Naive thymus-derived CD4-positive, alpha-beta T cell (primary cell): ENCODE measurements at regions not wholly inside any gene's neighbourhood (a gene's known extent, or its start where the extent isn't known, plus 50 kb on each side); places are given as distances from the start of the nearest gene placed in this dataset.

Source experiments
- ATAC-seq: fragments of 150-1000 bp; cut with Tn5 transposase; 2 replicates; pipeline ENCODE4 v1.10.0; 2021; ENCODE audit warnings: mild to moderate bottlenecking, moderate library complexity
- CTCF ChIA-PET: fragments of 350-600 bp; sonication (Branson Sonifier 250); formaldehyde crosslinking; loops from one replicate; lab custom pipeline; 2021; ENCODE audit warnings: antibody characterized with exemption; lab: Charles Lee
- POLR2A ChIA-PET: fragments of 350-600 bp; sonication (Branson Sonifier 250); formaldehyde crosslinking; loops from one replicate; lab custom pipeline; 2021; ENCODE audit warnings: antibody characterized with exemption, inconsistent platforms; lab: Charles Lee
- DNase-seq, 9 donors: peaks; one replicate each; pipeline versions ENCODE4 v3.0.0 to v3.0.0-alpha.2; 2020 to 2022; ENCODE audit warnings: mixed read lengths in 1 of 9
- H3K27ac ChIP-seq: one replicate; pipeline ENCODE4 v1.7.0; 2013; ENCODE audit warnings: mild to moderate bottlenecking, low read depth, low read length, moderate library complexity
- H3K27me3 ChIP-seq, 2 donors: one replicate each; pipeline ENCODE4 v1.7.0; 2013; ENCODE audit warnings: low read length in 2 of 2, mild to moderate bottlenecking in 2 of 2, moderate library complexity in 2 of 2; ENCODE audit not compliant: control insufficient read depth in 2 of 2, insufficient read depth in 2 of 2
- H3K36me3 ChIP-seq, 3 experiments: 1 replicate in 2 of 3; 2 replicates in 1 of 3; pipeline ENCODE4 v1.7.0; 2013; ENCODE audit warnings: low read length in 3 of 3, mild to moderate bottlenecking in 3 of 3, moderate library complexity in 1 of 3; ENCODE audit not compliant: insufficient read depth in 3 of 3, control insufficient read depth in 2 of 3
- H3K4me1 ChIP-seq, 2 donors: one replicate each; pipeline ENCODE4 v1.7.0; 2013; ENCODE audit warnings: low read length in 2 of 2, mild to moderate bottlenecking in 2 of 2, moderate library complexity in 1 of 2; ENCODE audit not compliant: control insufficient read depth in 2 of 2, insufficient read depth in 2 of 2
- H3K4me3 ChIP-seq: 2 replicates; pipeline ENCODE4 v1.7.0; 2013; ENCODE audit warnings: mild to moderate bottlenecking, low read length
- H3K9me3 ChIP-seq, 3 experiments: 1 replicate in 2 of 3; 2 replicates in 1 of 3; pipeline ENCODE4 v1.7.0; 2013; ENCODE audit warnings: low read length in 3 of 3; ENCODE audit not compliant: control insufficient read depth in 2 of 3
- H3K27ac Mint-ChIP-seq, 9 donors: one replicate each; pipeline ENCODE4 v1.8.0; 2020 to 2022; ENCODE audit warnings: mixed read lengths in 9 of 9, mild to moderate bottlenecking in 8 of 9, moderate library complexity in 5 of 9, inconsistent platforms in 2 of 9
- H3K27me3 Mint-ChIP-seq, 5 donors: one replicate each; pipeline ENCODE4 v1.8.0; 2021 to 2022; ENCODE audit warnings: mixed read lengths in 5 of 5, mild to moderate bottlenecking in 1 of 5
- H3K36me3 Mint-ChIP-seq, 5 donors: one replicate each; pipeline ENCODE4 v1.8.0; 2020 to 2022; ENCODE audit warnings: mixed read lengths in 5 of 5, mild to moderate bottlenecking in 3 of 5, inconsistent platforms in 1 of 5
- H3K4me1 Mint-ChIP-seq, 7 donors: one replicate each; pipeline ENCODE4 v1.8.0; 2020 to 2022; ENCODE audit warnings: mixed read lengths in 7 of 7, mild to moderate bottlenecking in 3 of 7, inconsistent platforms in 1 of 7
- H3K4me3 Mint-ChIP-seq, 10 donors: one replicate each; pipeline ENCODE4 v1.8.0; 2020 to 2022; ENCODE audit warnings: mild to moderate bottlenecking in 10 of 10, mixed read lengths in 10 of 10, moderate library complexity in 6 of 10, inconsistent platforms in 2 of 10
- H3K9me3 Mint-ChIP-seq, 11 donors: one replicate each; pipeline ENCODE4 v1.8.0; 2020 to 2022; ENCODE audit warnings: mixed read lengths in 11 of 11, mild to moderate bottlenecking in 4 of 11, inconsistent platforms in 1 of 11, moderate library complexity in 1 of 11
- intact Hi-C, 2 donors: fragments of 100-400 bp; cut with micrococcal nuclease; formaldehyde crosslinking; loops; one replicate each; pipeline ENCODE4 v1.15.1; 2023

DNA sequence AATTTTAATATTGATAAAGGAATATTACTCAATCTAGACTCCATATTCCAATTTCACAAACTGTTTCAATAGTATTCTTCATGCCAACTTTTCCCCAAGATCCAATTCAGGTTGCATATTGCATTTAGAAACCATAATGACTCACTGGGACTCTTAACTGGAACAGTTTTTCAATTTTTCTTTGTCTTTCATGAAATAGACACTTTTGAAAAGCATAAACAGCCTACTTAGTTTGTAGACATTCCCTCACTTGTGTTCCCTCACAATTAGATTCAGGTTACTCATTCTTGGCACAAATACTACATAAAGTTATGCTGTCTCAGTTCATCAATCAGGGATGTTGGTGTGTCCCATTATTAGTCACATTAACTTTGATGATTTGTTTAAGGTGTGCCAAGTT lies 1768.4 kb upstream of the PIK3C3 start:
- H3K4me1 ChIP-seq, result no peaks in the 10 kb centered on the region
- Mint-ChIP-seq H3K36me3 (no peaks in the 10 kb centered on the region), H3K4me3 (no peak overlapping the region), H3K4me1 (no peaks in the 10 kb centered on the region), H3K27me3 (no peaks in the 10 kb centered on the region), H3K9me3 (peaks cover 0 to 12% (median 5%) of the 10 kb centered on the region in 11 donors), H3K27ac (no peak overlapping the region)
- no peak overlapping the region for H3K4me3 ChIP-seq
- H3K36me3 ChIP-seq, result no peaks in the 10 kb centered on the region
- CTCF ChIA-PET, result no interaction called here
- no peak overlapping the region for H3K27ac ChIP-seq
- intact Hi-C loops, result no loop called here
- no peaks in the 10 kb centered on the region for H3K9me3 ChIP-seq
- no peaks in the 10 kb centered on the region for H3K27me3 ChIP-seq
- POLR2A ChIA-PET, result no interaction called here
- ATAC-seq (no peak), DNase-seq (no peak)

DNA sequence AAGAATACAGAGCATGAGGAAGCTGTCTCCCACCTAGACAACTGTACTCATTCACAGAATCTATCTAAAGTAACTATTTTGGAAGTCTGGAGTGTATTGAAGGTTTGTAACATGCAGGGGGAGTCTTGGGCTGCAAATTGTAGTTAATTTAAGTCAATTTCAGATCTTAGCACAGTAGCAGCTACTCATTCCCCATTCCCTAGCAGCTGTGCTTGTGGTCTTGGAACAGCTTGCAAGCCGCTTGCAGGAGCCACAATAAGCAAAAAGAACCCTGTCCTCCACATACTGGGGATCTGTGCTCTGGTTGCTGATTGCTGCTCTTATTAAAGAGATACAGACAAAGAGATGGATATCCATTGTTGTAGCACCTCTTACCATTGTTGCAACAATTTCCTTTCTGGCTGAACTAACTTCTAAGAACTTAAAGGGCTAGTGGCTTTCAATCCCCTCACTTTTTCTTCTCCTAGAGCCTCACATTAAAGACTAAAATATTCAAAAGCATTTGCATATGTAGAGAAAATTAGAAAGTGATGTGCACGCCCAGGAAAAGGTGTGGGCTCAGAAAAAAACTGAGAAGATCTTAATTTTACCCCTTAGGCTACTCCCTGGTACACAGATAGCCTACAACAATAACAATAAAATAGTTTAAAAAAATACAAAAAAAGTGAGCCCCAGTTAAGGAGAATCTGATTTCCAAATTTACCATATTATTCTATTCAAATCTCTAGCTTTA lies 1775.1 kb upstream of the PIK3C3 start:
- no peaks in the 10 kb centered on the region for H3K36me3 Mint-ChIP-seq
- no peak overlapping the region for H3K27ac Mint-ChIP-seq
- no peak overlapping the region for H3K4me3 Mint-ChIP-seq
- intact Hi-C loops, result no loop called here
- Histone ChIP-seq H3K9me3 (no peaks in the 10 kb centered on the region), H3K36me3 (no peaks in the 10 kb centered on the region), H3K4me3 (no peak overlapping the region), H3K4me1 (no peaks in the 10 kb centered on the region), H3K27ac (no peak overlapping the region), H3K27me3 (no peaks in the 10 kb centered on the region)
- POLR2A ChIA-PET, result no interaction called here
- no peaks in the 10 kb centered on the region for H3K4me1 Mint-ChIP-seq
- no peak for DNase-seq
- H3K27me3 Mint-ChIP-seq, result no peaks in the 10 kb centered on the region
- CTCF ChIA-PET, result no interaction called here
- peaks cover 1 to 15% (median 8%) of the 10 kb centered on the region in 11 donors for H3K9me3 Mint-ChIP-seq
- no peak for ATAC-seq

DNA sequence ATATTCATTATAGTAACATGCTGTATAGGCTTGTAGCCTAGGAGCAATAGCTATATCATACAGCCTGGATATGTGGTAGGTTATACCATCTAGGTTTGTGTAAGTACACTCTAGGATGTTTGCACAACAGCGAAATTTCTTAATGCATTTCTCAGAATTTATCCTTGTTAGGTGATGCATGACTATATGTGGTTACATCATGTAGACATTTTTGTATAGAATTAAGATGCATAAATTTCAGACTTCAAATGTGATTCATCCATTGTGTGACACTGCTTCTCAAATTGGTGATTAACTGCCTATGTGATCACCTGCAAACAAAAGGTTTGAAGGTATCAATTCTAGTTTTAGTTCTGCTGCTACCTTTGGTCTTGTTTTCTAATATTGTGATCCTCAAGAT lies 1787.0 kb upstream of the PIK3C3 start:
- Mint-ChIP-seq H3K27ac (no peak overlapping the region), H3K4me3 (no peak overlapping the region), H3K36me3 (no peaks in the 10 kb centered on the region), H3K27me3 (no peaks in the 10 kb centered on the region), H3K4me1 (no peaks in the 10 kb centered on the region), H3K9me3 (peaks cover 0 to 14% (median 2%) of the 10 kb centered on the region in 11 donors)
- no peak overlapping the region for H3K27ac ChIP-seq
- ChIA-PET CTCF (no interaction called here), POLR2A (no interaction called here)
- H3K4me3 ChIP-seq, result no peak overlapping the region
- ATAC-seq (no peak), DNase-seq (no peak)
- intact Hi-C loops, result no loop called here
- H3K4me1 ChIP-seq, result no peaks in the 10 kb centered on the region
- no peaks in the 10 kb centered on the region for H3K27me3 ChIP-seq
- H3K36me3 ChIP-seq, result no peaks in the 10 kb centered on the region
- H3K9me3 ChIP-seq, result no peaks in the 10 kb centered on the region

DNA sequence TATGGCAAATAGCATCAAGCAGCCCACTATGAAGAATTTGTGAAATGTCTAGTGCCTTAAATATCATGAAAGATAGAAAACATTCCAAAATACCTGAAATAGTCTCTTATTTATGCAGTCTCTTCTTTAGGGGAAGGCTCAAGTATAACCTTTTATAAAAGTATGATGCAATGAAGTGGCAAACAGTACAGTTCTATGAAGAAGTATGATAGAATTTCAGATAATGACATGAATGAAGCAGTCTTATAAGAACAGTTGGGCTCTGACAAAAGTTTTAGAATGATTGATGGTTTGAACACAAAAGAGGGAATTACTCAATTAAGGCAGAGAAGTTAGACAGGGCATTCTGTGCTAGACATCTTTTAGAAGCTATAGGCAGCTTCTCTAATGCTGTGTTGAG lies 1791.8 kb upstream of the PIK3C3 start:
- H3K9me3 Mint-ChIP-seq, result peaks cover 0 to 5% (median 2%) of the 10 kb centered on the region in 11 donors
- no peak for DNase-seq
- Histone ChIP-seq H3K4me3 (no peak overlapping the region), H3K9me3 (no peaks in the 10 kb centered on the region), H3K4me1 (no peaks in the 10 kb centered on the region), H3K27ac (no peak overlapping the region), H3K36me3 (no peaks in the 10 kb centered on the region), H3K27me3 (no peaks in the 10 kb centered on the region)
- intact Hi-C loops, result no loop called here
- POLR2A ChIA-PET, result no interaction called here
- no peak overlapping the region for H3K4me3 Mint-ChIP-seq
- no peaks in the 10 kb centered on the region for H3K27me3 Mint-ChIP-seq
- H3K36me3 Mint-ChIP-seq, result no peaks in the 10 kb centered on the region
- ATAC-seq, result no peak
- no peak overlapping the region for H3K27ac Mint-ChIP-seq
- no peaks in the 10 kb centered on the region for H3K4me1 Mint-ChIP-seq
- CTCF ChIA-PET, result no interaction called here

DNA sequence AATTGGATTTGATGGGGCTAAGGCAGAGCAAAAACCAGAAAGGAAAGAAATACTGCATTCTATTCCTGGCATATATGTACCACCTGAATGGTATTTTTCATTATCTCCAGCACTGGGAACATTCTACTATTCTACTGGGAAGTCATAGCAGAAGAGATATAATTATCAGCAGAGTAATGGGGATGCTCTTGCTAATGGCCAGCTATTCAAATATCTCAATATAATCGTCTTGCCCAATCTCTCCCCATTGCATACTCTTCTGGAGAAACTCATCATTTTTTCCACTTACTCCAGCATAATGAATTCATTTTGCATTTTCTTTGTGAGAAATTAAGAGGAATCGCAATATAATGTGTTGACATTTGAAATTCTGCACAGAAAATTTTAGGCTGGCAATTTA lies 1794.7 kb upstream of the PIK3C3 start:
- Histone ChIP-seq H3K27me3 (no peaks in the 10 kb centered on the region), H3K4me3 (no peak overlapping the region), H3K36me3 (no peaks in the 10 kb centered on the region), H3K27ac (no peak overlapping the region), H3K4me1 (no peaks in the 10 kb centered on the region), H3K9me3 (no peaks in the 10 kb centered on the region)
- no peak for ATAC-seq
- Mint-ChIP-seq H3K27ac (no peak overlapping the region), H3K4me1 (no peaks in the 10 kb centered on the region), H3K36me3 (no peaks in the 10 kb centered on the region), H3K27me3 (no peaks in the 10 kb centered on the region), H3K9me3 (peaks cover 0 to 10% (median 4%) of the 10 kb centered on the region in 11 donors), H3K4me3 (no peak overlapping the region)
- ChIA-PET POLR2A (no interaction called here), CTCF (no interaction called here)
- DNase-seq, result no peak
- intact Hi-C loops, result no loop called here

GRCh38 chr18:40159141-40160017 lies 1795.7 kb upstream of the PIK3C3 start:
- H3K27ac Mint-ChIP-seq, result no peak overlapping the region
- intact Hi-C loops, result no loop called here
- Histone ChIP-seq H3K36me3 (no peaks in the 10 kb centered on the region), H3K4me3 (no peak overlapping the region), H3K27me3 (no peaks in the 10 kb centered on the region), H3K4me1 (no peaks in the 10 kb centered on the region), H3K27ac (no peak overlapping the region), H3K9me3 (no peaks in the 10 kb centered on the region)
- no peaks in the 10 kb centered on the region for H3K36me3 Mint-ChIP-seq
- DNase-seq, result no peak
- POLR2A ChIA-PET, result no interaction called here
- H3K4me3 Mint-ChIP-seq, result no peak overlapping the region
- H3K27me3 Mint-ChIP-seq, result no peaks in the 10 kb centered on the region
- H3K9me3 Mint-ChIP-seq, result peaks cover 0 to 10% (median 4%) of the 10 kb centered on the region in 11 donors
- CTCF ChIA-PET, result no interaction called here
- no peak for ATAC-seq
- H3K4me1 Mint-ChIP-seq, result no peaks in the 10 kb centered on the region
